OCI-LY1 (cell line): ENCODE measurements at regions not wholly inside any gene's neighbourhood (a gene's known extent, or its start where the extent isn't known, plus 50 kb on each side); places are given as distances from the start of the nearest gene placed in this dataset.

Source experiments
- H2AFZ ChIP-seq: fragments of 200-600 bp; sonication (generic), shearing (Covaris generic); 2 replicates; pipeline ENCODE4 v1.6.0; 2014; ENCODE audit warnings: antibody characterized with exemption, mild to moderate bottlenecking, low read length
- H3F3A ChIP-seq: fragments of 200-600 bp; sonication (generic), shearing (Covaris generic); 2 replicates; pipeline ENCODE4 v1.6.0; 2014; ENCODE audit warnings: mild to moderate bottlenecking, antibody characterized with exemption, low read length, moderate library complexity; ENCODE audit not compliant: insufficient read depth
- H3K27ac ChIP-seq: fragments of 200-600 bp; sonication (generic); 2 replicates; pipeline ENCODE4 v1.5.1; 2014; ENCODE audit warnings: low read length, mixed run types, mild to moderate bottlenecking, low read depth; ENCODE audit not compliant: poor library complexity, severe bottlenecking
- H3K27me3 ChIP-seq: fragments of 200-600 bp; sonication (generic); 2 replicates; pipeline ENCODE4 v1.6.0; 2014; ENCODE audit warnings: antibody characterized with exemption, mild to moderate bottlenecking, low read length, moderate library complexity; ENCODE audit not compliant: insufficient read depth
- H3K36me3 ChIP-seq: fragments of 200-600 bp; sonication (generic); 2 replicates; pipeline ENCODE4 v1.6.1; 2014; ENCODE audit warnings: mild to moderate bottlenecking, antibody characterized with exemption, low read length, moderate library complexity, mixed read lengths; ENCODE audit not compliant: insufficient read depth
- H3K4me1 ChIP-seq: fragments of 200-600 bp; sonication (generic); 2 replicates; pipeline ENCODE4 v1.5.1; 2014; ENCODE audit warnings: mild to moderate bottlenecking, low read length, moderate library complexity; ENCODE audit not compliant: insufficient read depth, severe bottlenecking
- H3K4me2 ChIP-seq: fragments of 200-600 bp; sonication (generic), shearing (Covaris generic); 2 replicates; pipeline ENCODE4 v1.6.1; 2014; ENCODE audit warnings: low read length
- H3K4me3 ChIP-seq: fragments of 200-600 bp; sonication (generic); 2 replicates; pipeline ENCODE4 v1.5.1; 2014; ENCODE audit warnings: low read length, low read depth, mild to moderate bottlenecking, mixed read lengths; ENCODE audit not compliant: poor library complexity, severe bottlenecking
- H3K79me2 ChIP-seq: fragments of 200-600 bp; shearing (Covaris generic); 2 replicates; pipeline ENCODE4 v1.6.1; 2016; ENCODE audit warnings: mixed run types, low read length, mixed read lengths; ENCODE audit not compliant: insufficient read depth
- H3K9ac ChIP-seq: fragments of 200-600 bp; sonication (generic), shearing (Covaris generic); 2 replicates; pipeline ENCODE4 v1.6.1; 2014; ENCODE audit warnings: mild to moderate bottlenecking, low read length, mixed read lengths
- H3K9me2 ChIP-seq: fragments of 200-600 bp; sonication (generic), shearing (Covaris generic); 2 replicates; pipeline ENCODE4 v1.6.1; 2014; ENCODE audit warnings: low read depth, mild to moderate bottlenecking, low read length, mixed read lengths
- H3K9me3 ChIP-seq: fragments of 200-600 bp; shearing (Covaris generic); 2 replicates; pipeline ENCODE4 v1.6.1; 2014; ENCODE audit warnings: low read length, mixed read lengths
- H4K20me1 ChIP-seq: fragments of 200-600 bp; sonication (generic), shearing (Covaris generic); 2 replicates; pipeline ENCODE4 v1.6.0; 2016; ENCODE audit warnings: mild to moderate bottlenecking, low read length; ENCODE audit not compliant: insufficient read depth
- EZH2 ChIP-seq: fragments of 200-600 bp; sonication (generic), shearing (Covaris generic); IDR thresholded peaks from 2 replicates; pipeline ENCODE4 v1.8.0; 2017; ENCODE audit warnings: borderline replicate concordance, mixed run types, mild to moderate bottlenecking, antibody characterized with exemption, low read length, moderate library complexity, mixed read lengths
- TF ChIP-seq, protein P1 (sequence below): fragments of 200-600 bp; sonication (generic), shearing (Covaris generic); IDR thresholded peaks from 2 replicates; pipeline ENCODE4 v1.5.1; 2017; ENCODE audit warnings: mild to moderate bottlenecking, antibody characterized with exemption, low read length, moderate library complexity, mixed read lengths

DNA sequence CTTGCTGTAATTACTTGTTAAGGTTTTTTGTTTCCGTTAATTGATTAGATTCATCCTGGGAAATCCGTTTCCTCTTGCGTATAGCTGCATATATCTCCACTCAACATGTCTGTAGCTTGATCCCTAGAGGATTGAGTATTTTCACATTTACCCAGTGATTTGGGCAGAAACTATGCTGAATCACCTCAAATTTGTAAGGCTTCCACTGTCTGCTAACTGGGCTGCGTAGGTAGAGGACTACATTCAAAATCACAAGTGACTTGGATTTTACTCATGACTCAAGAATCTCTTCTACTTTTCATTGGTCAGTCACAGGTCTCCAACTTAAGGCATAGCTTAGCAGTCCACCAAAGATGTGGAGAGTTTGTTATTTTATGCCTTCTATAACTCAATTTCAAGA is 141.8 kb downstream of the POLR1F start:
- Histone ChIP-seq H3K27ac (no peak overlapping the region), H3K9me3 (no peaks in the 10 kb centered on the region), H3K4me2 (no peak overlapping the region), H3K4me1 (no peaks in the 10 kb centered on the region), H3K9ac (no peak overlapping the region), H3K36me3 (no peaks in the 10 kb centered on the region), H2AFZ (no peak overlapping the region), H3K27me3 (no peaks in the 10 kb centered on the region), H3K9me2 (no peaks in the 10 kb centered on the region), H3F3A (no peaks in the 10 kb centered on the region), H3K4me3 (no peak overlapping the region), H3K79me2 (no peaks in the 10 kb centered on the region), H4K20me1 (no peaks in the 10 kb centered on the region)
- TF ChIP-seq, protein P1, sequence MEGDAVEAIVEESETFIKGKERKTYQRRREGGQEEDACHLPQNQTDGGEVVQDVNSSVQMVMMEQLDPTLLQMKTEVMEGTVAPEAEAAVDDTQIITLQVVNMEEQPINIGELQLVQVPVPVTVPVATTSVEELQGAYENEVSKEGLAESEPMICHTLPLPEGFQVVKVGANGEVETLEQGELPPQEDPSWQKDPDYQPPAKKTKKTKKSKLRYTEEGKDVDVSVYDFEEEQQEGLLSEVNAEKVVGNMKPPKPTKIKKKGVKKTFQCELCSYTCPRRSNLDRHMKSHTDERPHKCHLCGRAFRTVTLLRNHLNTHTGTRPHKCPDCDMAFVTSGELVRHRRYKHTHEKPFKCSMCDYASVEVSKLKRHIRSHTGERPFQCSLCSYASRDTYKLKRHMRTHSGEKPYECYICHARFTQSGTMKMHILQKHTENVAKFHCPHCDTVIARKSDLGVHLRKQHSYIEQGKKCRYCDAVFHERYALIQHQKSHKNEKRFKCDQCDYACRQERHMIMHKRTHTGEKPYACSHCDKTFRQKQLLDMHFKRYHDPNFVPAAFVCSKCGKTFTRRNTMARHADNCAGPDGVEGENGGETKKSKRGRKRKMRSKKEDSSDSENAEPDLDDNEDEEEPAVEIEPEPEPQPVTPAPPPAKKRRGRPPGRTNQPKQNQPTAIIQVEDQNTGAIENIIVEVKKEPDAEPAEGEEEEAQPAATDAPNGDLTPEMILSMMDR, result no peak
- no peak for TF ChIP-seq EZH2

DNA sequence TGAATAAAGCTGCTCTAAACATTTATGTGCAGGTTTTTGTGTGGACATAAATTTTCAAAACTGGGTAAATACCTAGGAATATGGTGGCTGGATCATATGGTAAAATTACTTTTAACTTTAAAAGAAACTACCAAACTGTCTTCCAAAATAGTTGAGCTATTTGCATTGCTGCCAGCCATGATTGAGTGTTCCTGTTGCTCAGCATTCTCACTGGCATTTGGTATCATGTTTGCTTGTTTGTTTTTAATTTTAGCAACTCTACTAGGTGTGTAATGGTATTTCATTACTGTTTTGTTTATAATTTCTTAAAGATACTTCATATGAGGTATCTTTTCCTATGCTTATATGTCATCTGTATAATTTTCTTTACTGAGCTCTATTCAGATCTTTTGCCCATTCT is 143.2 kb downstream of the POLR1F start:
- Histone ChIP-seq H3K27me3 (no peaks in the 10 kb centered on the region), H4K20me1 (no peaks in the 10 kb centered on the region), H3K79me2 (no peaks in the 10 kb centered on the region), H3K9me2 (no peaks in the 10 kb centered on the region), H3F3A (no peaks in the 10 kb centered on the region), H3K4me3 (no peak overlapping the region), H3K9ac (no peak overlapping the region), H3K9me3 (no peaks in the 10 kb centered on the region), H3K4me1 (no peaks in the 10 kb centered on the region), H2AFZ (no peak overlapping the region), H3K27ac (no peak overlapping the region), H3K36me3 (no peaks in the 10 kb centered on the region), H3K4me2 (no peak overlapping the region)
- TF ChIP-seq, protein P1, result no peak
- TF ChIP-seq EZH2, result no peak

DNA sequence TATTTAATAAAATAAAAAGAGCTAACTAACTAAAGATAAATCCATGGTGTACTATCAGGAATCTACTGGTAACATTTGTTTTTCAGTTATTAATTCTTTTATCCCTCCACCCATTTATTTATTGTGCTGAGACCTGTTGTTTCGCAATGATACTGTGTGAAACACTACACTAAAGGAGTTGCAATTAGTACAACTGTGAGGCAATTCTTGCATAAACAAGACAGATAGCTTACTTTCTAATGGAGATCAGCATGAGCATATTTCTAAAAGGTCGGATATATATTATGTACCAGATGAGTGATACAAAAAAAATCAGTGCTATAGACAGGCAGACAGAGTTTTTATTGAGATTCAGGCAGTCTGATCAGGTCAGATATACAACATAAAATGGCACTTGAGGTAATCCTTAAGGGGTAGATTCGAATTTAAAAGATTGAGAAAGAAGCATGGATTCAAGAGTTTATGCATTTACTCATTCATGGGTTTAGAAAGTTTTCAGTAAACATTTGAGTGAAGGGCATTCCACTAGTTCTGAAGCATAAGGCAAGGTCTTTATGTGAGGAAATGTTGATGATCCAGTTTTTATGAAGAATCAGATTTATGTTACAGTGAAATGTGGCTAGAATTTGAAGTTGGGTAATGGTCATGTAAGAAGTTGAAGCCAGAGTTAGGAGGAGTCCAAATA is 147.6 kb downstream of the POLR1F start:
- no peaks in the 10 kb centered on the region for H3K4me1 ChIP-seq
- H2AFZ ChIP-seq, result no peak overlapping the region
- H3K4me3 ChIP-seq, result no peak overlapping the region
- no peaks in the 10 kb centered on the region for H3K36me3 ChIP-seq
- no peaks in the 10 kb centered on the region for H3K27me3 ChIP-seq
- no peaks in the 10 kb centered on the region for H3K9me2 ChIP-seq
- no peak overlapping the region for H3K9ac ChIP-seq
- H3K4me2 ChIP-seq, result no peak overlapping the region
- H4K20me1 ChIP-seq, result no peaks in the 10 kb centered on the region
- H3K9me3 ChIP-seq, result no peaks in the 10 kb centered on the region
- no peak overlapping the region for H3K27ac ChIP-seq
- no peaks in the 10 kb centered on the region for H3F3A ChIP-seq
- H3K79me2 ChIP-seq, result no peaks in the 10 kb centered on the region
- TF ChIP-seq, protein P1, result no peak
- TF ChIP-seq EZH2, result no peak
